Right cardiac atrium (tissue), 5 donors: ENCODE measurements at regions not wholly inside any gene's neighbourhood (a gene's known extent, or its start where the extent isn't known, plus 50 kb on each side); places are given as distances from the start of the nearest gene placed in this dataset.
"Not testable (repeated sequence)": the region's sequence is repeated elsewhere in the genome, so short reads cannot be mapped to it uniquely, and the experiment has no call there.

Source experiments
- ATAC-seq, 2 donors: fragments of 200-7000 bp; cut with Tn5 transposase; one replicate each; pipeline versions ENCODE4 v1.8.0 to v1.9.1; 2020; ENCODE audit warnings: moderate library complexity in 2 of 2, mild to moderate bottlenecking in 1 of 2
- DNase-seq, 3 donors: peaks; one replicate each; pipeline ENCODE4 v3.0.0-alpha.2; 2020
- H3K27ac ChIP-seq: one replicate; pipeline ENCODE4 v1.5.1; 2013; ENCODE audit warnings: mild to moderate bottlenecking, low read length, control low read depth, moderate library complexity
- H3K27me3 ChIP-seq: one replicate; pipeline ENCODE4 v1.6.1; 2013; ENCODE audit not compliant: control insufficient read depth, insufficient read depth
- H3K4me1 ChIP-seq: one replicate; pipeline ENCODE4 v1.6.1; 2013; ENCODE audit warnings: low read length; ENCODE audit not compliant: control insufficient read depth, insufficient read depth
- H3K4me3 ChIP-seq: one replicate; pipeline ENCODE4 v1.5.1; 2013; ENCODE audit warnings: low read length, control low read depth
- H3K9me3 ChIP-seq: one replicate; pipeline ENCODE4 v1.6.1; 2013; ENCODE audit warnings: low read length; ENCODE audit not compliant: control insufficient read depth
- WGBS: extraction: QIAGEN DNeasy Blood & Tissue Kit; methylation state at CpG from one replicate; pipeline ENCODE4 v1.1.7; 2013; 5-methylcytosine and 5-hydroxymethylcytosine counted together
- intact Hi-C, 4 donors: fragments of 100-400 bp; cut with DNase I; formaldehyde crosslinking; loops; one replicate each; pipeline versions ENCODE4 v1.11.0 to v1.14.0; 2022 to 2023
- donor health status: healthy with polysubstance abuse.
- donor health status: DM: no; HTN: yes; CAD: no.
- donor health status: DM: no; HTN: no; CAD: no.
- donor health status: DM: no; HTN: yes; CAD: no; lungs with severe emphysema.
- donor health status: DM: yes; HTN: yes; CAD: no.

- 62% methylated on average over 4 of the region's 4 CpGs for WGBS
- H3K4me1 ChIP-seq, result no peaks in the 10 kb centered on the region
- H3K27ac ChIP-seq, result no peak overlapping the region
- ATAC-seq, result no peak
- intact Hi-C loops, result no loop called here
- no peak overlapping the region for H3K4me3 ChIP-seq
- no peaks in the 10 kb centered on the region for H3K9me3 ChIP-seq
- H3K27me3 ChIP-seq, result no peaks in the 10 kb centered on the region
- no peak for DNase-seq
Observed at GRCh38 chr1:96598416-96599168, 123.0 kb upstream of the PTBP2 start.

DNA sequence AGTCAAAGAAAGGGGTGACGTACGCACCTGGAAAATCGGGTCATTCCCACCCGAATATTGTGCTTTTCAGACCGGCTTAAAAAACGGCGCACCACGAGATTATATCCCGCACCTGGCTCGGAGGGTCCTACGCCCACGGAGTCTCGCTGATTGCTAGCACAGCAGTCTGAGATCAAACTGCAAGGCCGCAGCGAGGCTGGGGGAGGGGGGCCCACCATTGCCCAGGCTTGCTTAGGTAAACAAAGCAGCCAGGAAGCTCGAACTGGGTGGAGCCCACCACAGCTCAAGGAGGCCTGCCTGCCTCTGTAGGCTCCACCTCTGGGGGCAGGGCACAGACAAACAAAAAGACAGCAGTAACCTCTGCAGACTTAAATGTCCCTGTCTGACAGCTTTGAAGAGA lies 117.0 kb upstream of the PTBP2 start:
- ATAC-seq, intact Hi-C loops, DNase-seq, H3K4me3 ChIP-seq, H3K4me1 ChIP-seq, H3K27ac ChIP-seq, H3K27me3 ChIP-seq, H3K9me3 ChIP-seq: not testable (repeated sequence)
- 90% methylated on average over 16 of the region's 16 CpGs for WGBS

DNA sequence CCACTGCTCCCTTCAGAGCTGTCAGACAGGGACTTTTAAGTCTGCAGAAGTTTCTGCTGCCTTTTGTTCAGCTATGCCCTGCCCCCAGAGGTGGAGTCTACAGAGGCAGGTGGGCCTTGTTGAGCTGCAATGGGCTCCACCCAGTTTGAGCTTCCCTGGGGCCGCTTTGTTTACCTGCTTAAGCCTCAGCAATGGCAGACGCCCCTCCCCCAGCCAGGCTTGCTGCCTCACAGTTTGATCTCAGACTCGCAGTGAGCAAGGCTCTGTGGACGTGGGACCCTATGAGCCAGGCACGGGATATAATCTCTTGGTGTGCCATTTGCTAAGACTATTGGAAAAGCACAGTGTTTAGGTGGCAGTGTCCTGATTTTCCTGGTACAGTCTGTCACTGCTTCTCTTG lies 104.2 kb upstream of the PTBP2 start:
- H3K27me3 ChIP-seq, H3K4me3 ChIP-seq, H3K27ac ChIP-seq, DNase-seq, H3K4me1 ChIP-seq, ATAC-seq, intact Hi-C loops, H3K9me3 ChIP-seq: not testable (repeated sequence)
- WGBS, result 93% methylated on average over 5 of the region's 5 CpGs

DNA sequence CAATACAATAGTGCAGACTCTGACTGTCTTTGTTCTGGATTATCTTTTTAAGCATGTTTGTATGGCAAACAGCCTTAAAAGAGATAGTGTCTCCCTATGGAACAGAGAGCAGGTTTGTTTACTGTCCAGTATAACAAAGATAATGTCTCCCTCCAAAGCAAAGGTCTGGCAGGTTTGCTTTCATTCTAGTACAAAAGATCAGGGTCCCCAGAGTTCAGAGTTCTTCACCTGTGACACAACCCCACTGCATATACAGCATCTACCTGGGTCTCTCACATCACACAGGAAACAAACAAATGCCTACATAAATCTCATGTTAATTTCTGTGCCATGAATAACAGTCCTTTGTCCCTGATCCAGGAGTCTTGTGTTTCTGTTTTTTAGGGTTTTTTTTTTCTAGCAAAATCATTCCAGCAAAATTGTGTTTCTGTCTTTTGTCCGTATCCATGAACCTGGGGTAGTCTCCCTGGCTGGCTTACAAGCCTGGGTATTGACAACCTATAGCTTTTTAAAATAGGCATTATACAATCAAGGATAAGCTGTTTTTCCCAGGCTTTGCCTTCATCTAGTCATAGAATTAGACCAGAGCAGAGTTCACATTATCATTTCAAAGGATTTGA lies 89.4 kb upstream of the PTBP2 start:
- DNase-seq (no peak), ATAC-seq (no peak)
- no peaks in the 10 kb centered on the region for H3K9me3 ChIP-seq
- no peaks in the 10 kb centered on the region for H3K4me1 ChIP-seq
- intact Hi-C loops, result no loop called here
- 74% methylated on average over 1 of the region's 1 CpG for WGBS
- H3K27me3 ChIP-seq, result no peaks in the 10 kb centered on the region
- no peak overlapping the region for H3K4me3 ChIP-seq
- no peak overlapping the region for H3K27ac ChIP-seq

DNA sequence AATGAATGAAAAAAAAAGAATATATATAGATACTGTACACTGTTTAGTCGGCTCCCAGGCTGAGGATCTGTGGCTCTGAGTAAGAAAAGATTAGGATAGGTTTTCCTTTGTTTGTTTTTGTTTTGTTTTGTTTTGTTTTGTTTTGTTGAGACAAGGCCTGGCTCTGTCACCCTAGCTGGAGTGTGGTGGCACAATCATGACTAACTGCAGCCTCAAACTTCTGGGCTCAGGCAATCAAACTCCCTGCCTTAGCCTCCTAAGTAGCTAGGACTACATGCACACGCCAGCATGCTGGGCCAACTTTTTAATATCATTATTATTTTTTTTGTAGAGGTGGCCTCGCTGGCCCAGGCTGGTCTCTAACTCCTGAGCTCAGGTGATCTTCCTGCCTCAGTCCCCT lies 87.9 kb upstream of the PTBP2 start:
- intact Hi-C loops, result no loop called here

GRCh38 chr1:96634883-96635282 lies 86.7 kb upstream of the PTBP2 start:
- Histone ChIP-seq H3K27ac (no peak overlapping the region), H3K27me3 (no peaks in the 10 kb centered on the region), H3K4me3 (no peak overlapping the region), H3K9me3 (no peaks in the 10 kb centered on the region), H3K4me1 (no peaks in the 10 kb centered on the region)
- ATAC-seq (no peak), DNase-seq (no peak)
- 92% methylated on average over 2 of the region's 2 CpGs for WGBS
- intact Hi-C loops, result no loop called here

More for the DNA sequence above, 87.9 kb upstream of the PTBP2 start:
- Histone ChIP-seq H3K27me3 (no peaks in the 10 kb centered on the region), H3K4me1 (no peaks in the 10 kb centered on the region), H3K27ac (no peak overlapping the region), H3K4me3 (no peak overlapping the region), H3K9me3 (no peaks in the 10 kb centered on the region)
- ATAC-seq (no peak), DNase-seq (no peak)
- WGBS, result 86% methylated on average over 3 of the region's 3 CpGs

- DNase-seq (no peak), ATAC-seq (no peak)
- no peaks in the 10 kb centered on the region for H3K4me1 ChIP-seq
- H3K27me3 ChIP-seq, result no peaks in the 10 kb centered on the region
- no peaks in the 10 kb centered on the region for H3K9me3 ChIP-seq
- intact Hi-C loops, result no loop called here
- WGBS, result 68% methylated on average over 3 of the region's 3 CpGs
- no peak overlapping the region for H3K4me3 ChIP-seq
- H3K27ac ChIP-seq, result no peak overlapping the region
Observed at GRCh38 chr1:96641282-96641681, 80.3 kb upstream of the PTBP2 start.

DNA sequence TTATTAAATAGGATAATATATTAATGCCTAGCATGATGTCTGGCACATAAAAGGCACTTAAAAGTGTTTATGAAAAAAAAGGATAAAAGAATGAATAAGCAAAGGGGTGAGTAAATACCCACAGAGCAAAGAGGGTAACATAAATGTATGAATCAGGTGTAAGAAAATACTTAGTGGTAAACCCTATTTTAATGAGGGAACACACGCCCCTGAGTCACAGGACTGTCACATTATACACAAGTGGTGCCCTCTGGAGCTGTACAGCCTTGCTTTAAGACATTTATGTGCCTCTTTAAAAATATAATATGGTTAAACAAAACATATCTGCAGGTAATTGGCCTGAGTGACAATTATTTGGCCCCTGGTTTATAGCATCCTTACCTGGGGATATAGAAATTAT lies 78.1 kb upstream of the PTBP2 start:
- H3K4me1 ChIP-seq, result no peaks in the 10 kb centered on the region
- no peak overlapping the region for H3K4me3 ChIP-seq
- H3K9me3 ChIP-seq, result no peaks in the 10 kb centered on the region
- DNase-seq (no peak), ATAC-seq (no peak)
- 78% methylated on average over 1 of the region's 1 CpG for WGBS
- H3K27me3 ChIP-seq, result no peaks in the 10 kb centered on the region
- intact Hi-C loops, result no loop called here
- no peak overlapping the region for H3K27ac ChIP-seq

GRCh38 chr1:96649301-96649700 lies 72.3 kb upstream of the PTBP2 start:
- no peak overlapping the region for H3K4me3 ChIP-seq
- ATAC-seq, result no peak
- H3K9me3 ChIP-seq, result no peaks in the 10 kb centered on the region
- H3K27ac ChIP-seq, result no peak overlapping the region
- intact Hi-C loops, result no loop called here
- no peaks in the 10 kb centered on the region for H3K4me1 ChIP-seq
- no peaks in the 10 kb centered on the region for H3K27me3 ChIP-seq
- no peak for DNase-seq

DNA sequence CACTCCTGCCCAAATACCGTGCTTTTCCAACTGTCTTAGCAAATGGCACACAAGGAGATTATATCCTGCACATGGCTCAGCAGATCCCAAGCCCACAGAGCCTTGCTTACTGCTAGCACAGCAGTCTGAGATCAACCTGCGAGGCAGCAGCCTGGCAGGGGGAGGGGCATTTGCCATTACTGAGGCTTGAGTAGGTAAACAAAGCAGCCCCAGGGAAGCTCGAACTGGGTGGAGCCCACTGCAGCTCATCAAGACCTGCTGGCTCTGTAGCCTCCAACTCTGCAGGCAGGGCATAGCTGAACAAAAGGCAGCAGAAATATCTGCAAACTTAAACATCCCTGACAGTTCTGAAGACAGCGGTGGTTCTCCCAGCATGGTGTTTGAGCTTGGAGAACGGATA lies 70.1 kb upstream of the PTBP2 start:
- Histone ChIP-seq H3K9me3 (no peaks in the 10 kb centered on the region), H3K4me3 (no peak overlapping the region), H3K4me1 (no peaks in the 10 kb centered on the region), H3K27me3 (no peaks in the 10 kb centered on the region), H3K27ac (no peak overlapping the region)
- intact Hi-C loops, result no loop called here
- no peak for ATAC-seq
- DNase-seq, result no peak
- WGBS, result 79% methylated on average over 5 of the region's 5 CpGs

- no peaks in the 10 kb centered on the region for H3K9me3 ChIP-seq
- no peaks in the 10 kb centered on the region for H3K4me1 ChIP-seq
- intact Hi-C loops, result no loop called here
- H3K4me3 ChIP-seq, result no peak overlapping the region
- 83% methylated on average over 3 of the region's 3 CpGs for WGBS
- H3K27ac ChIP-seq, result no peak overlapping the region
- no peak for ATAC-seq
- H3K27me3 ChIP-seq, result no peaks in the 10 kb centered on the region
- no peak for DNase-seq
Observed at GRCh38 chr1:96660051-96660450, 61.5 kb upstream of the PTBP2 start.

GRCh38 chr1:96660503-96660902 lies 61.1 kb upstream of the PTBP2 start:
- no peaks in the 10 kb centered on the region for H3K4me1 ChIP-seq
- ATAC-seq (no peak), DNase-seq (no peak)
- H3K27me3 ChIP-seq, result no peaks in the 10 kb centered on the region
- no peak overlapping the region for H3K4me3 ChIP-seq
- no peak overlapping the region for H3K27ac ChIP-seq
- H3K9me3 ChIP-seq, result no peaks in the 10 kb centered on the region
- intact Hi-C loops, result no loop called here
- 77% methylated on average over 2 of the region's 2 CpGs for WGBS
